Common myeloid progenitor, CD34-positive (primary cell): ENCODE measurements at regions not wholly inside any gene's neighbourhood (a gene's known extent, or its start where the extent isn't known, plus 50 kb on each side); places are given as distances from the start of the nearest gene placed in this dataset.

Experiments used
- CTCF ChIA-PET: fragments of 350-600 bp; sonication (Branson Sonifier 250); formaldehyde crosslinking; loops from one replicate; lab custom pipeline; 2021; ENCODE audit warnings: antibody characterized with exemption; lab: Charles Lee
- POLR2A ChIA-PET: fragments of 350-600 bp; sonication (Branson Sonifier 250); formaldehyde crosslinking; loops from one replicate; lab custom pipeline; 2021; ENCODE audit warnings: antibody characterized with exemption; lab: Charles Lee
- DNase-seq, 3 donors: peaks; one replicate each; pipeline versions ENCODE4 v3.0.0 to v3.0.0-alpha.2; 2013
- H3K27ac ChIP-seq, 2 experiments: 1 replicate in 1 of 2; 2 replicates in 1 of 2; pipeline ENCODE4 v1.7.0; 2013; ENCODE audit warnings: inconsistent platforms in 2 of 2, low read length in 2 of 2, mild to moderate bottlenecking in 2 of 2, low read depth in 1 of 2, moderate library complexity in 1 of 2; ENCODE audit not compliant: severe bottlenecking in 2 of 2, insufficient read depth in 1 of 2, poor library complexity in 1 of 2
- H3K27me3 ChIP-seq, 5 experiments: replicated peaks in 2 of 5; 1 replicate in 3 of 5; 2 replicates in 2 of 5; pipeline versions ENCODE4 v1.6.1 to v1.7.0; 2013; ENCODE audit warnings: low read length in 4 of 5, mild to moderate bottlenecking in 2 of 5, moderate library complexity in 2 of 5, inconsistent platforms in 1 of 5; ENCODE audit not compliant: insufficient read depth in 5 of 5, control insufficient read depth in 4 of 5
- H3K36me3 ChIP-seq, 4 experiments: 1 replicate in 2 of 4; 2 replicates in 2 of 4; pipeline versions ENCODE4 v1.6.1 to v1.7.0; 2013; ENCODE audit warnings: low read length in 3 of 4, control low read depth in 1 of 4, mild to moderate bottlenecking in 1 of 4; ENCODE audit not compliant: control insufficient read depth in 4 of 4, insufficient read depth in 4 of 4
- H3K4me1 ChIP-seq, 4 experiments: 1 replicate in 3 of 4; 2 replicates in 1 of 4; pipeline versions ENCODE4 v1.6.1 to v1.7.1; 2013; ENCODE audit warnings: low read length in 3 of 4, mild to moderate bottlenecking in 3 of 4, control low read depth in 1 of 4, inconsistent platforms in 1 of 4, moderate library complexity in 1 of 4; ENCODE audit not compliant: control insufficient read depth in 4 of 4, insufficient read depth in 4 of 4; ENCODE audit errors: control extremely low read depth in 1 of 4
- H3K4me3 ChIP-seq, 7 experiments: 1 replicate in 4 of 7; 2 replicates in 3 of 7; pipeline versions ENCODE4 v1.5.1 to v1.7.0; 2013; ENCODE audit warnings: mild to moderate bottlenecking in 7 of 7, low read length in 6 of 7, moderate library complexity in 6 of 7, inconsistent platforms in 2 of 7, low read depth in 2 of 7, control low read depth in 1 of 7; ENCODE audit not compliant: insufficient read depth in 4 of 7, control insufficient read depth in 1 of 7; ENCODE audit errors: extremely low read depth in 1 of 7
- H3K9me3 ChIP-seq, 5 experiments: 1 replicate in 4 of 5; 2 replicates in 1 of 5; pipeline versions ENCODE4 v1.6.1 to v1.7.1; 2013; ENCODE audit warnings: low read length in 4 of 5, mild to moderate bottlenecking in 2 of 5, inconsistent platforms in 1 of 5, low read depth in 1 of 5, moderate library complexity in 1 of 5; ENCODE audit not compliant: control insufficient read depth in 4 of 5, insufficient read depth in 2 of 5; ENCODE audit errors: control extremely low read depth in 1 of 5
- WGBS: methylation state at CpG from one replicate; pipeline ENCODE4 v1.1.5; 2013; ENCODE audit not compliant: insufficient coverage; 5-methylcytosine and 5-hydroxymethylcytosine counted together

DNA sequence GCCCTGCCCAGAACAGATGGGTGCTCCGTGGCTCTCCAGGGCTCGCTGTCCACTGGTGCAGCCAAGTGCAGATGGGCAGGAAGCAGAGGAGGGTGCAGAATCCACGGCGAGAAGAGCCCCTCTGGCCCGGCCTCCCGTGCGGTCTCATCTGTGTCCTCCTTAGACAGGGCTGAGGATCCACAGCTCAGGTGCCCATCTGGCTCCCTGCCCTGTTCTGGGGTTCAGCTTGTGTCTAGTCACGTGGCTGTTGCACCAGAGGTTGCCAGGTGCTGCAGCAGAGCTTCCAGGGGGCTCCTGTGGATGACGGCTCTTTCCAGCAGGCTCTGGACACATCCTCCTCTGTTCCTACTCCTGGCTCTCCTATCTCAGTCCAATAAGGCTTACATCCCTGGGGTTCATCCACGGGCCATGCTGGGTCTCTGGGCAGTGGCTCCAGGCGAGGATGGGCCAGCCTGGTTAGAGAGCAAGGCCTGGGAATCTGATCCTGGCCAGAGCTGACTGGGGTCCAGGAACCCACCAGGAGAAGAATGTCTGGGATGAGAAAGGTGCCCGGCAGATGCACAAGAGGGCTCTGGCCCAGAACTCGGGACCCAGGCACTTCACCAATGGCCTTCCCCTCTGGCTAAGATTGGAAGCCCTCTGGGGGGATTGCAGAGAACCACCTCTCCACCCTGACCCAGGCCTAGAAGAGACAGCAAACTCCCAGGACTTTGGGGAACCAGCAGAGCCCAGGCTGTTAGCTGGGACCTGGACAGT is 116.3 kb upstream of the ID2 start:
- ChIA-PET POLR2A (no interaction called here), CTCF (interaction anchor here (1.7 to 2.5 kb wide), 3 partner anchors 9 to 17 kb away, joined by 4 to 6 read pairs (median 5); no protein-coding TSS in a partner anchor)
- H3K27ac ChIP-seq, result no peak overlapping the region
- peaks cover 0 to 7% (median 1%) of the 10 kb centered on the region in 5 experiments for H3K9me3 ChIP-seq
- no peak for DNase-seq
- no peak overlapping the region for H3K4me3 ChIP-seq
- no peaks in the 10 kb centered on the region for H3K36me3 ChIP-seq
- WGBS, result 96% methylated on average over 12 of the region's 13 CpGs
- no peaks in the 10 kb centered on the region for H3K27me3 ChIP-seq
- peaks cover 0 to 5% (median 2%) of the 10 kb centered on the region in 4 experiments for H3K4me1 ChIP-seq

DNA sequence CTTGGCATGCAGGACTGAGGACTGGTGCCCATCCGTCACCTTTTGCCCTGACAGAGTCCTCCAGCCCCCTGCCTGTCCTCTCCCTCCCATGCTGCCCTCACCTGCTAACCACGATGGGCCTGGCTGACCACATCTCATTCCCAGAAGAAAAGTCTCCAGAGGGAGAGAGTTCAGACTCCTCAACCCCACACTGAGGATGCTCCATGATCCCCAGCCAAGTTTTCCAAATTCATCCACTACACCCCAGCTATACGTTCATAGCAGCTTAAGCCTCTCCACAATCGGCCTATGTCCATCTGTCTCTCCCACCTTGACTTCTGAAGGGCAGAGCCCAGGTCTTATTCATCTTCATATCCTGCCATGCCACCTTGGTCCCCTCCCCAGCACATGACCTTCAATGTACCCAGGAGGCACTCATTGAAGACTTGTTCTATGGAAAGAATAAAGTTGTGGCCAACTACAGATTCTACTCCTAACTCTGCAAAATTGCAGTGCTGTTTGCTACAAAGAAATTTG is 115.6 kb upstream of the ID2 start:
- no peak overlapping the region for H3K4me3 ChIP-seq
- ChIA-PET POLR2A (no interaction called here), CTCF (interaction anchor here (0.9 to 2.5 kb wide), 3 partner anchors 8 to 21 kb away, joined by 3 to 6 read pairs (median 4); no protein-coding TSS in a partner anchor)
- H3K4me1 ChIP-seq, result peaks cover 0 to 5% (median 2%) of the 10 kb centered on the region in 4 experiments
- no peaks in the 10 kb centered on the region for H3K36me3 ChIP-seq
- peaks cover 0 to 3% (median 1%) of the 10 kb centered on the region in 5 experiments for H3K9me3 ChIP-seq
- H3K27me3 ChIP-seq, result no peaks in the 10 kb centered on the region
- H3K27ac ChIP-seq, result no peak overlapping the region
- 95% methylated on average over 4 of the region's 4 CpGs for WGBS
- no peak for DNase-seq

DNA sequence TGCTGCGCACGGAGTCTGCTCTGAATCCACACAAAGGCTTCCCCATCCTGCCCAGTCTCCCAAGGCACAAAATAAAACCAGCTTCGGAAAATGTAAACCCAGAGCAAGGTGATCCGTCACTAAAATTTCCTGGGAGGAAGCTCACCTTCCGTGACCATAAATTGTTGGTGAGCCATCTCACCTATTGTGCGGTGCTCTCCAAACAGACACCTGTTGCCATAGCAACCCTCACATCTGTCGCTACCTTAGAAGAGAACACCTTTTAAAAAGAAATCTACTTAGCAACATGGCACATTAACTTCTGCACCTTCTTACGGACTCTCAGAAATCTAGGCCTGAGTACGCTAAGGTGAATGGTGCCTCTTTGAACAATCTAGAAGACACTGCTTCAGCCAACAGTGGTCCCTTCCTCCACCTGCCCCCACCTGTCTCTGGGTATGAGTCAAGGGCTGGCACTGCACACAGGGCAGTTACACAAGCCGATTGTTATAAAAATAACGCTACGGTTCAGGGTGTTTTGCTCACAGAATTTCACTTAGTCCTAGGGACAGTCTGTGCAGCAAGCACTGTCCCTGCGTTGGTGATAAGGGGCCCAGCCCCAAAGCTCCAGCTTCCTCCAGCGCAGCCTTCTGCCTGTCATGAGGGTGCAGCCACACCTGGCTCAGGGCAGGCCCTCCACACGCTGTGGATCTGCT is 114.9 kb upstream of the ID2 start:
- Histone ChIP-seq H3K9me3 (peaks cover 0 to 3% (median under 1%) of the 10 kb centered on the region in 5 experiments), H3K4me1 (peaks cover 0 to 5% (median 2%) of the 10 kb centered on the region in 4 experiments), H3K4me3 (no peak overlapping the region), H3K27me3 (no peaks in the 10 kb centered on the region), H3K27ac (no peak overlapping the region), H3K36me3 (no peaks in the 10 kb centered on the region)
- CTCF ChIA-PET, result interaction anchor here (0.9 to 2.5 kb wide), 2 partner anchors 19 to 22 kb away, joined by 3 to 6 read pairs; no protein-coding TSS in a partner anchor
- DNase-seq, result no peak
- WGBS, result 96% methylated on average over 14 of the region's 15 CpGs
- POLR2A ChIA-PET, result no interaction called here

DNA sequence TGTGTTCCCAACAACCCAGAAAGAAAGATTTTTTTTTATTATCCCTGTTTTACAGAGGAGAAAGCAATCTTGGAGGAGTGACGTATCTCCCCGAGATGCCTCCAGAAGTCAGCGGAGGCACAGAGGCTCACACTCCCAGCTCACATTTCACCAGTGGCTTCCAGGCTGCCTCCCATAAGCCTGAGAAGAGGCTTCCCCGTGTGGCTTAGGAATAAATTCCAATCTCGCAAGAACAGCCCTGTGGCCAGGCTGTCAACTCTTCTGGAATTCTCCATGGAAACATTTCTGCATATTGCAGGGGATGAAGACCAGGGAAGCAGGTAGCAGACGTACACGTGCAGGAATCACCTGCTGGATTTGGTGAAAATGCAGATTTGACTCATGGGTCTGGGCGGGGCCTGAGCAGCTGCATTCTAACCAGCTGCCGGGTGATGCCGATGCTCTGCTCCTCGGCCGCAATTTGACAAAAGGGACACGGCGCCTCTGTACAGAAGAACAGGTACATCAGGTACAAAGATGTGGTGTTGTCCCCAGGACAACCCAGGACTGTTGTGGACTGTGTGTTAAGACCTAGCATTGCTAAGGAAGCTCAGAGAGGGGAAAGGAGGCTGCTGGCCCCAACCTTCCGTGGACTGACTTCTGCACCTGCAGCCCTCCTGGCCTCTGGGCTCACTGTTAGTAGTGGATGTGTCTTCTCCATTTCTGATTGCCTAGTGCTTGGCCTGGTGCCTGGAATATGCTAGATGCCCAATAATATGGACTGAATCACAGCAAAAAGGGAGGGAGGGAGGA is 114.2 kb upstream of the ID2 start:
- Histone ChIP-seq H3K4me3 (no peak overlapping the region), H3K36me3 (no peaks in the 10 kb centered on the region), H3K27me3 (no peaks in the 10 kb centered on the region), H3K27ac (no peak overlapping the region), H3K4me1 (peaks cover 0 to 9% (median 2%) of the 10 kb centered on the region in 4 experiments), H3K9me3 (no peaks in the 10 kb centered on the region)
- CTCF ChIA-PET, result interaction anchor here (1.1 kb wide), 1 partner anchor 18 kb away, joined by 3 read pairs; no protein-coding TSS in a partner anchor
- POLR2A ChIA-PET, result no interaction called here
- WGBS, result 95% methylated on average over 12 of the region's 15 CpGs
- DNase-seq, result no peak

DNA sequence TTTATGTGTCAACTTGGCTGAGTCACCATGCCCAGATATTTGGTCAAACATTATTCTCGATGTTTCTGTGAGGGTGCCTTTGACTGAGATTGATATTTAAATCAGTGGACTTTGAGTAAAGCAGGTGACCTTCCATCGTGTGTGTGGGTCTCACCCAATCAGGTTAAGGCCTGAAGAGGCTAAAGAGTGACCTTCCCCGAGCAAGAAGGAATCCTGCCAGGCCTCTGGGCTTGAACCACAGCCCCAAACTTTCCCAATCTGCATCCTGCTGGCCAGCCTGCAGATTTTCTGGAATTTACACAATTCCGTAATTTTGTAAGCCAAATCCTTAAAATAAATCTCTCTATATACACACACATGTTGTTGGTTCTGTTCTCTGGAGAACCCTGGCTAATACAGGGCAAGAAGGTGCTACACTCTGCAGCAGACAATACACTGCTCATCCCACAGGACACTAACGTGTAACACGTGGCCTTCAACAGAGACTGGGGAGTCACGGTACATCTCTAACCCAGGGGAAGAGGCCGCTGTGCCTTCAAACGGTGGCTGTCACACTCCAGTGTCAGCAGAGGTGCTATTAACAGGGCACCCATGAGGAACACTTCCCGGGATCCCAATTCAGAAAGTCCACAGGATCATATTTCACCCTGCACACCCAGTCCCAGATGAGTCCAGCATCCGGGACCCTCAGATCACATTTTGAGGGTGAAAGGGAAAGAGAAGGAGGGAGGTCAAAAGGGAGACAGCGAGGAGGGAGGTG is 113.1 kb upstream of the ID2 start:
- no peaks in the 10 kb centered on the region for H3K27me3 ChIP-seq
- H3K27ac ChIP-seq, result no peak overlapping the region
- ChIA-PET CTCF (interaction anchor here (1.0 to 1.1 kb wide), 2 partner anchors 19 to 109 kb away, joined by 3 read pairs; no protein-coding TSS in a partner anchor), POLR2A (no interaction called here)
- H3K4me1 ChIP-seq, result peaks cover 0 to 19% (median 5%) of the 10 kb centered on the region in 4 experiments
- no peak for DNase-seq
- H3K9me3 ChIP-seq, result no peaks in the 10 kb centered on the region
- H3K4me3 ChIP-seq, result no peak overlapping the region
- H3K36me3 ChIP-seq, result no peaks in the 10 kb centered on the region
- WGBS, result 95% methylated on average over 10 of the region's 12 CpGs

DNA sequence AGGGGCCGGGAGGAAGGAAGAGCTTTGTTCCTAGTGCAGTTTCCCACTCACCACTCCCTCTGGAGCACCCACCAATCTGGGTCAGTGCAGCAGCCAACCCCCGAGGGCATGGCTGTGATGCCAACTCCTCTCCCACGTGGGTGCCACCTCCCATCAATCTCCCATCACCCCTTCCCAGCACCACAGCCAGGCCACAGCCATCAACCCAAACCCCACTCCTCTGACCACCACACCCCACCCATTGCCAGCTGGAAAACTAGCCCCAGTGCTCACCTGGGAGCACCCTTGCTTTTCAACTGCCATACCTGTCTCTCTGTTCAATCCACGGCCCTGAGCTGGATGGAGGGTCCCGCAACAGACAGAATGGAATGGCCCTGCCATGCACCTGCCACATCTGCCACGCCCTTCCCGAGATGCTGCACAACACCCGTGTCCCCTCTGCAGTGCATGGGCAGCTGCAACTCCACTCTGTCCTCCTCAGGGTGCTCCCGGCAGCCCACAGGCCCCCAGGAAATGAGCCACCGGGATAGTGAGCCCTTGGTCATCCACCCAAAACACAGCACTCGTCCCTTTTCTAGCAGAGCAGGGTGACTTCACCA is 112.4 kb upstream of the ID2 start:
- H3K27me3 ChIP-seq, result no peaks in the 10 kb centered on the region
- ChIA-PET POLR2A (no interaction called here), CTCF (interaction anchor here (1.0 kb wide), 1 partner anchor 108 kb away, joined by 3 read pairs; no protein-coding TSS in a partner anchor)
- no peak overlapping the region for H3K4me3 ChIP-seq
- no peak for DNase-seq
- peaks cover 0 to 22% (median 11%) of the 10 kb centered on the region in 4 experiments for H3K4me1 ChIP-seq
- 93% methylated on average over 8 of the region's 11 CpGs for WGBS
- H3K36me3 ChIP-seq, result no peaks in the 10 kb centered on the region
- H3K27ac ChIP-seq, result no peak overlapping the region
- H3K9me3 ChIP-seq, result no peaks in the 10 kb centered on the region
